ENCODE measurements at regions not wholly inside any gene's neighbourhood (a gene's known extent, or its start where the extent isn't known, plus 50 kb on each side); places are given as distances from the start of the nearest gene placed in this dataset.

DNA sequence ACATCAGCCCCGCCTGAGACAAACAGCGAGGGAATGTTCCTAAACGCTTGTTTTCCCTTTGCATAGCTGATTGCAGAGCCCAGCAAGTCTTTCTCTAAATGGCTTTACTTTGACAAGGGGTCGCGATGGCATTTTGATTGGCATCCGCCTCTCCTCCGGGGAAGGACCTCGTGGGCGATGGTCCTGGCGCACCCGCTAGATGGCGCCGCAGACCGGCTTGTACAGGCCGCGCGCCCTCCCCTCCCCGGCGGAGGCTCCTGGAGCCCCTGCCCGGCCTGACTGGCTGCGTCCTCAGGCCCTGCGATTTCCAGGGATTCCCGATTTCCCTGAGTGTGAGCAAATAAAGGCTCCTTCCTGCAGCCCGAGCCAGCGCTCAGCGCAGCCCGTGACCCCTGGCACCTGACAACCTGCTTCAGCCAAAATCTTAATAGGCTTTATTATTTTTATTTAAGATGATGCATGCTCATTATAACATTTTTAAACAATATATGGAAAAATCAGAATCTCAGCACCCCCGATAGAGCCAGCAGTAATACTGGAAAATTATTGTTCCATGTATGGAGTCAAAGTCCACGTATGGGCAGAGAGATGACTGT lies 468.3 kb downstream of the AACS start (continued):
- TF ChIP-seq NANOG (IDR thresholded peaks at IDR 0.05; ENCODE audit: insufficient read depth, low read depth, low read length, poor library complexity, severe bottlenecking) (no peak), RFX5 (IDR thresholded peaks at IDR 0.05; ENCODE audit: borderline replicate concordance, low read depth, low read length) (no peak), JUN (IDR thresholded peaks at IDR 0.05; ENCODE audit: low read depth, low read length) (no peak), EP300 (IDR thresholded peaks at IDR 0.05; ENCODE audit: borderline replicate concordance in 1 of 2, low read depth in 2 of 2, low read length in 2 of 2) (no peak), SP2 (IDR thresholded peaks at IDR 0.05; ENCODE audit: low read length) (no peak), RXRA (IDR thresholded peaks at IDR 0.05; ENCODE audit: insufficient read depth, low read depth, low read length) (no peak), ZNF274 (IDR thresholded peaks at IDR 0.05; ENCODE audit: borderline replicate concordance, extremely low read depth, low read length) (no peak), KDM5A (IDR thresholded peaks at IDR 0.05; ENCODE audit: low read length) (no peak), TCF12 (IDR thresholded peaks at IDR 0.05; ENCODE audit: low read depth, low read length) (no peak), POU5F1 (IDR thresholded peaks at IDR 0.05; ENCODE audit: low read depth, low read length) (no peak), SIN3A (conservative IDR thresholded peaks at IDR 0.05 in 1 of 2, IDR thresholded peaks at IDR 0.05 in 1 of 2; ENCODE audit: low read depth in 1 of 2, low read length in 2 of 2) (no peak), RBBP5 (IDR thresholded peaks at IDR 0.05; ENCODE audit: borderline replicate concordance, low read depth, low read length) (no peak), TEAD4 (IDR thresholded peaks at IDR 0.05; ENCODE audit: low read depth, low read length) (no peak)
- TF ChIP-seq, protein P1, sequence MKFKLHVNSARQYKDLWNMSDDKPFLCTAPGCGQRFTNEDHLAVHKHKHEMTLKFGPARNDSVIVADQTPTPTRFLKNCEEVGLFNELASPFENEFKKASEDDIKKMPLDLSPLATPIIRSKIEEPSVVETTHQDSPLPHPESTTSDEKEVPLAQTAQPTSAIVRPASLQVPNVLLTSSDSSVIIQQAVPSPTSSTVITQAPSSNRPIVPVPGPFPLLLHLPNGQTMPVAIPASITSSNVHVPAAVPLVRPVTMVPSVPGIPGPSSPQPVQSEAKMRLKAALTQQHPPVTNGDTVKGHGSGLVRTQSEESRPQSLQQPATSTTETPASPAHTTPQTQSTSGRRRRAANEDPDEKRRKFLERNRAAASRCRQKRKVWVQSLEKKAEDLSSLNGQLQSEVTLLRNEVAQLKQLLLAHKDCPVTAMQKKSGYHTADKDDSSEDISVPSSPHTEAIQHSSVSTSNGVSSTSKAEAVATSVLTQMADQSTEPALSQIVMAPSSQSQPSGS (IDR thresholded peaks at IDR 0.05; ENCODE audit: low read length), result no peak
